Ecto neural progenitor cell (in vitro differentiated cells): ENCODE measurements at regions not wholly inside any gene's neighbourhood (a gene's known extent, or its start where the extent isn't known, plus 50 kb on each side); places are given as distances from the start of the nearest gene placed in this dataset.

Experiments used
- DNase-seq: peaks from one replicate; pipeline ENCODE4 v3.0.0-alpha.2; 2018; ENCODE audit warnings: low spot score

DNA sequence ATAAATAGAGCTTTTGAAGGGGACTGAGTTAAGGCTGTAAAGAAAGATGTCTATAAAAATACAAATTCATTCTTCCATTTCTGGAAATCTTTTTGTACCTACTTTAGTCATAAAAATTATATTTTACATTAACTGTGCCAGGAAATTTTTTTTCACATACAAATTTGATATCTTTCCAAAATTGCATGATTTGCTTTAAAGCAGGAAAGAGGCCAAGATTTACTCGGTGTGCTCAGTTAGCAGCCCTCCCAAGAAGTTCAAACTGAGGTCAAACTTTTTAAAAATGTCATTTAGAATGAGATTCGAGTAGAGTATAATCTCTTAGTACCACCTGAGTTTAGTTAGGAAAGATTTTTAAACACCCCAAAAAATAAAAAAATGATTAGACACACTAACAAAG is 173.2 kb upstream of the GRIP1 start:
- DNase-seq = no peak

DNA sequence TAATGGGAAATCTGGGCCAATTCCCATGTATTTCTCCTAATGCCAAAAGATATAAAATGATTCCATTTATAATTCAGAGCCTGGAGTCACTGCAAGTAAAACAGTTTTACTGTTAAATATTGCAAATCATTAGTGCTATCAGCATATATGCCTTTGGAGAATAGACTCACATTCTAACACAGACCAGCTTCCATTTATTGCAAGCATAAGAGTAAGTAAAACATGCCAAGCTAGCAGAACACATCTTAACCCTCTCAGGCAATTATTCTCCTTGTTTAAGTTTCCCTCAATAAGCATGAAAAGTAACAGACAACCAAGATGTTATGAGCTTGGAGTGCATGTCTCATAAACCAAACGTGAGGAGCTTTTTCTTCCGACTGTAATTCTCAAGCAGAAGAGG is 173.9 kb upstream of the GRIP1 start:
- DNase-seq = no peak

GRCh38 chr12:66859751-66860440 is 181.0 kb upstream of the GRIP1 start:
- DNase-seq = no peak

- peak; percentile 65 for DNase-seq
These were observed 182.2 kb upstream of the GRIP1 start for GRCh38 chr12:66860752-66861750.

DNA sequence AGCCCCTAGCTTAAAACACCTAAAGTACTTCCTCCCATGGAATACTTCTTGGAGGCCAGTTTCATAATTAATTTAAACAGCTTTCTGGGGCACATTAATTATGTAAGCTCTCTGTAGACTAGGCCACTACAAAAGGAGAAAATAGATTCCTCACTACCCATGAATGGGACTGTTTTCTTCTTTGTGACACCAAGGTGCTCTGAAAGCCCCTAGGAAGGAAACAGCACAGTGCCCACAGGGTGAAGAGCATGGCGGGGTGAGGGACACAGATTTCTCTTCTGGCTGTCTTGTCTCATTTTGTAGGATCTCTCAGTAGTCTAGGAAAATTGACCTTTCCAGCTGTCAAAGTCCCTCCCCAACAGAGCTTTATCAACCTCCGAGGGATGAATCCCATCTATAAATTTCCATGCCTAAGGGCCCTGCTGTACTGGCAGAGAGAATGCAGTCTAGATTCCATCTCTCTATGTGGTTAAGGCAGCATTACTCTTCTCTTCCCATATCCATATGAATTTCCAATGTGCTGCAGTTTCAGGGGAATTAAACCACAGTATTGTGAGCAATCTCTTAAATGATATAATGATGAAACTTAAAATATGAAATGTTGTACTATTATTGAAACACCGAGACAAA is 183.6 kb upstream of the GRIP1 start:
- DNase-seq = no peak

GRCh38 chr12:66863276-66863675 is 184.4 kb upstream of the GRIP1 start:
- no peak for DNase-seq

DNA sequence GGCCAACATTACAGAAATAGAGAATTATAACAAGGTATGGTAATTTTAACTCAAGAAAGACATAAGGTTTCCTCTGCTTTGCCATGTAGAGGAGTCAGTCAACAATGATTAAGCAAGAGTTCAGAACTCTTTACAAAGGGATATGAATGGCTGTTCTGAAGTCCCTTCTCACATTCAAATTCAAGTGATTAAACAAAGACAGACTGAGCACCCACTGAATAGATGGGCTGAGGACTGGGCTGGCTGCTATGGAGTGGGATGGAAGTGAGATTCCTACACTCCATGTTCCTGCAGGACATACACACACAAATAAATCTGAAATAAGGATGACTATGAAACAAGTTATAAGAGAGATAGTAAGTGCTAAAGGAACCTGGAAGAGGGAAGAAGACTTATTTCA is 199.0 kb upstream of the GRIP1 start:
- DNase-seq = no peak

DNA sequence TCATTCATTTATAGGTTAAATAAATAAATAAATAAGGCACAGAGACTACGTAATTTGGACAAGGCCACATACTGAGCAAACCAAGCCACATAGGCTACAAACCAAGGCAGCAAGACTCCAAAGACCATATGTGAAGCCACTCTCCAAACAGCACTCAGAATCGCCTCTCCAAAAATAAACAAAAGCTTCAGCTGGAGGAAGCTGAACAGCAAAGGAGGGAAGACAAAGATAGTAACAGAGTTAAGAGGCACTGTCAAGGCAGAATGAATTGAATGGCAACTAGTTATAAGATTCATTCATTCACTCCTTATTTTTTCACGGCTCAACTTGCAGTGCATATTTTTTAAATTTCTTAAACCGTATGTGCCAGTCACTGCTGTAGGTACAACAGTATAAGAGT is 200.5 kb upstream of the GRIP1 start:
- DNase-seq = no peak

- DNase-seq = no peak
These were observed 202.5 kb upstream of the GRIP1 start for GRCh38 chr12:66881386-66881785.

- DNase-seq = no peak
These were observed 205.2 kb upstream of the GRIP1 start for GRCh38 chr12:66884091-66884490.

GRCh38 chr12:66885115-66885875 is 206.4 kb upstream of the GRIP1 start:
- DNase-seq = no peak

DNA sequence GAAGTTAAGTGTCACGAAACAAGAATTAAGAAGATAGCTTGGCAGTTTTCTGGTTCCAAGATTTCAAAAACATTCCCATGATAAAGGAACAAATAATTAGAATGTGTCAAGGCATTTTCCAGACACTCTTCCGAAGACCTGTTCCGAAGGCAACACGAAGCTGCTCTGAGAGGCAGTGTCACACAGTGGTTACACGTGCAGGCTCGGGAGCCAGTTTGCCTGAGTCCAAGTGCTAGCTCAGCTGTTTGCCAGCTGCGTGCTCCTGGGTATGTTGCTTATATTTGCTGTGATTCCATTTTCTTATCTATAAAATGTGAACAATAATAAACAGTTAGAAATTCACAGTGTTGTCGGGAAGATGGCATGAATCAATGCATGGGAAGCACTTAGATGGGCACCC is 217.9 kb upstream of the GRIP1 start:
- DNase-seq = no peak

GRCh38 chr12:66898700-66899469 is 220.0 kb upstream of the GRIP1 start:
- no peak for DNase-seq

DNA sequence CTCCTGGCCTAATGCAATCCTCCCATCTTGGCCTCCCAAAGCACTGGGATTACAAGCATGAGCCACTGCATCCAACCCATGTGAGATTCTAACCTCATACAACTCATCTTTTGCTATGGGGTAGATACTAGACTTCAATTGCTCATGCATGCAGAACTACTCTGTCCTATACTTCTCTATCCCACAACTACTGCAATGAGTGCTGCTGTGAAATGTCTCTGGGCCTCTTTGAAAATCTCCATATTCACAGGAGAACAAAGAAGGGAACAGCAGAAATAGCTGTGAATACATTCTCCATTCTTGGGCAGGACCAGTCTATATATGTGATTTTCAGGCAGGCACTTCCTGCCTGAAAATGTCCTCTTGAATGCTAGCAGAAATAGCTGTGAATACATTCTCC is 220.7 kb upstream of the GRIP1 start:
- DNase-seq = no peak

GRCh38 chr12:66900616-66901015 is 221.7 kb upstream of the GRIP1 start:
- no peak for DNase-seq

DNA sequence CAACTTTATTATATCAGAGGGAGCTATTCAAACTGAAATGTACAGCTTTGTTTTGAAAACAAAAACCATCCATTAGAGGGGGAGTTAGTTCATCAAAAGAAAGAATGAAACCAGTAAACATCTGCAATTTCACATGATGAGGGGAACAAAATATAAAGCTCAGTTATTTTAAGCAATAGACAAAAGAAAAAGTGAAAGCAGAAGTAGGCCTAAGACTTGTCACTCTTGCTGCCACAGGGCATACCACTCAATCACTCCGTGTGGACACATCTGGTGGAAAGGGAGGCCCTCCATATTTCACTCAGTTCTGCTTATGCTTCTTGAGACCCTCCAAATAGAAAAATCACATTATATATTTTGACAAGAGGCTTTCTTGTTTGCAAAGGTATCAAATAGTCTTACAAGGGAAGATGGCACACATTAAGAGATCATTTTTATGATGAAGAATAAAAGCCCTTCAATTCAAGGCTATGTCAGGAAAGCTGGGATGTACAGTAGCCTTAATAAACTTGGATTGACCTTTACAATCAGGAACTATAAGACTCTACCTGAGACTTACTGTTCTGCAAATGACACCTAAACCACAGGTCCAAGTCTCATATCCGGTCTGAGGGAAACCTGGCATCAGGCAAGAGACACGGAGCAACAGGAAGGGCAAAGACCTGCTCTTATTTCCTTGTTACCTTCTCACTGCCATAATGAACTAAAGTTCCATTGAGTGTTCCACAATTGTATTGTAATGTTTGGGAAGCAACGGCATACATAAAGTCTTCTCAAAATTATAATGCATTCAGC is 222.5 kb upstream of the GRIP1 start:
- no peak for DNase-seq

- no peak for DNase-seq
These were observed 223.1 kb upstream of the GRIP1 start for GRCh38 chr12:66902020-66902419.

DNA sequence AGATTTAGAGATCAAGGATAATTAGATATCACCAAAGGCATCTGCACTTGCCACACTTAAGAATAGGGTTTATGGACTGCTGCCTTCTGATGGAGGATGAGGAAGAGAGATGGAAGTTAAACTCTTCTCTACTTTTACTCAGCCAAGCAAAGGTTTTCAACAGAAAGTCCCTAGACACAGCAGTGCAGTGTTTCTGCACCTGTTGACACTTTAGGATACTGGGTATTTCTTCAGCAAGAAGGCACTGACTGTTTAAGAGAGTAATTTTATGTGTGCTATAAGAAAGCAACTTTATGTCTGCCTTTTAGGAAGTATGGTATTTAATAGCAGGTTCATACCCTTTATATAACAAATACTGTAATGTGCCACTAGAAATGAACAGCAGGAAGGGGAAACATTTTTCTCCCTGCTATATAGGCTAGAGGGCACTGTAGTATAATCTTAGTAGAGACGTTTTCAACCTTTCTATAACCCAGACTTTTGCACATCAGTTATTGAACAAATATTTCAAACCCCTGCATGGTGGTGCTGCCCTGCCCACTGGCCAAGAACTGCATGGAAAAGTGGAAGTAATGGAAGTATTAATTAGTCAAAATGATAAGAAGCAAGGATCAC is 225.0 kb upstream of the GRIP1 start:
- DNase-seq = no peak

DNA sequence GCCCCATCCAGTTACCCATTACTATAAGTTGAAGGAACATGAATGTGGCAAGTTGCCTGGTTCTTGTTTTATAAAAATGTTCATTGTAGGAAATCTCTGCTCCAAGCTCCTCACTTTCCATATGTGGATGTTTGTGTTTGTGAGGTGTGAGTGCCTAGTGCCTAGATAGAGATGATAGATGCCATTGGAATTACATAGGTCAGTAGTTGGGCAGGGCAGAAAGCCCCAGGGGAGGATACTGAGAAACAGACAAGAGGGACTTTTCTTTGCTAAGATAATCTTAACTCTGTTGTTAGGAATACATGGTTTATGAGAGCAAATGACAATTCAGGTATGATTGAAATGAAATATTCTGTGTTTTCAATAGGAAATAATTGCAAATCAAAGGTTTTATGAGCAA is 226.3 kb upstream of the GRIP1 start:
- no peak for DNase-seq

GRCh38 chr12:66910366-66910974 is 231.6 kb upstream of the GRIP1 start:
- no peak for DNase-seq
